ENCODE measurements at regions not wholly inside any gene's neighbourhood (a gene's known extent, or its start where the extent isn't known, plus 50 kb on each side); places are given as distances from the start of the nearest gene placed in this dataset.

DNA sequence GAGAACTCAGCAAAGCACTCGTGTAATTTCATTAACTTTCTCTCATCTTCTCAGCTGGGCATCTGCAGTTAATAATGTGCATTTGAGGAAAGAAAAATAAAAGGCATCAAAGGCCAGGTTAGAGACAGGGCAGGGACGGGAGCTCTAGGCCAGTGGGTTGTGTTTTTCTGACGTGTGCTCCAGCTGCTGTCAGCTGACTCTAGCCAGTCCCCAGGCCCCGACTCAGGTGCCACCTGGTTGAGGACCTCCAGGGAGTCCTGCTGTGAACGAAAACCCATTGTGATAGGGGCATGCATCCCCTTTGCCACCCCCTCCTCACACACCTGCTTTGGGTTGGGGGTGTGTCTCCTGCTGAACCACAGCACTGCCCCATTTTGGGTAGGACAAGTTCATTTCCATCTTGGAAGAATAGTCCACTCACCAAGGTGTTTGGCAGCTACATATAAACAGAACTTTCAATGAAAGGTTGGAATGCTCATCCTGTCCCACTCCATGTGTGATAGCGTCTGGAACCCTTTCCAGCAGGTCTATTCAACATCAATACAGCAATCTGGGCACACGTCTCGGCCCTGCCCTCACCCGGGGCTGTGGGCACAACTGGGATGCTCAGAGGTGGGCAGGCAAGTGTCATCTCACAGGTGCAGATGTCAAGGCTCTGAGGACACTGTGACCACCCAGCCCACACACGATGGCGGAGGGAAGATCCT lies 146.1 kb upstream of the FAM20C start:
- Histone ChIP-seq H3K4me3 (ENCODE audit: extremely low read depth in 1 of 4, insufficient read depth in 2 of 4, low read depth in 3 of 4, low read length in 4 of 4) (no peak overlapping the region), H4K91ac (replicated peaks; ENCODE audit: insufficient read length, low read length) (no peak overlapping the region), H3K9ac (replicated peaks in 1 of 4; ENCODE audit: extremely low read depth in 1 of 4, low read depth in 3 of 4, low read length in 3 of 4) (no peak overlapping the region), H3K79me2 (ENCODE audit: control insufficient read depth in 1 of 2, insufficient read depth in 2 of 2, low read length in 2 of 2) (no peaks in the 10 kb centered on the region), H3K56ac (replicated peaks; ENCODE audit: insufficient read length, low read depth, low read length) (no peak overlapping the region), H3K4me2 (ENCODE audit: insufficient read depth in 1 of 2, low read depth in 2 of 2, low read length in 2 of 2) (no peak overlapping the region), H4K5ac (ENCODE audit: insufficient read length, low read depth, low read length) (no peak overlapping the region), H3K36me3 (ENCODE audit: control insufficient read depth in 2 of 4, insufficient read depth in 4 of 4, low read length in 3 of 4) (no peaks in the 10 kb centered on the region), H3K27me3 (replicated peaks in 1 of 4; ENCODE audit: control insufficient read depth in 3 of 4, extremely low read depth in 1 of 4, insufficient read depth in 3 of 4, low read length in 3 of 4) (peaks cover 0 to 2% (median 0%) of the 10 kb centered on the region in 4 experiments; a peak in 1 of 7 replicates), H2AFZ (ENCODE audit: low read length) (no peak overlapping the region), H2BK15ac (ENCODE audit: low read length) (peak overlapping the region; percentile 13; the same call in 1 of the 2 replicates), H3K14ac (ENCODE audit: insufficient read length) (no peak overlapping the region), H3K23me2 (ENCODE audit: low read depth, low read length) (no peaks in the 10 kb centered on the region), H2BK5ac (ENCODE audit: low read depth, low read length) (no peak overlapping the region), H3K79me1 (ENCODE audit: low read depth, low read length) (no peaks in the 10 kb centered on the region), H3K4me1 (replicated peaks in 1 of 4; ENCODE audit: control insufficient read depth in 3 of 4, insufficient read depth in 4 of 4, low read length in 3 of 4) (no peaks in the 10 kb centered on the region), H2BK20ac (ENCODE audit: low read length) (no peak overlapping the region), H2AK5ac (ENCODE audit: low read depth, low read length) (no peak overlapping the region), H3K9me3 (ENCODE audit: insufficient read depth in 2 of 2, low read depth in 1 of 2, low read length in 1 of 2) (no peaks in the 10 kb centered on the region), H3K27ac (ENCODE audit: low read depth, low read length) (no peak overlapping the region), H4K8ac (ENCODE audit: extremely low read depth, insufficient read depth, low read length) (no peak overlapping the region), H3K23ac (ENCODE audit: insufficient read length) (no peak overlapping the region), H2BK12ac (ENCODE audit: low read depth, low read length) (no peak overlapping the region), H3K4ac (replicated peaks; ENCODE audit: insufficient read length, low read depth, low read length) (no peak overlapping the region), H4K20me1 (replicated peaks in 1 of 2; ENCODE audit: control insufficient read depth in 1 of 2, insufficient read depth in 2 of 2, low read length in 2 of 2) (no peaks in the 10 kb centered on the region), H2BK120ac (replicated peaks; ENCODE audit: low read depth, low read length) (no peak overlapping the region), H3K18ac (ENCODE audit: extremely low read depth, low read length) (no peak overlapping the region)
- 85% methylated on average over 11 of the region's 11 CpGs; no CpG with 5 or more reads in 1 of the 2 experiments for WGBS, 2 experiments (ENCODE audit: extremely low coverage in 1 of 2, insufficient coverage in 1 of 2, insufficient read length in 1 of 2, insufficient replicate concordance in 2 of 2, low coverage in 1 of 2, low lambda C conversion rate in 2 of 2, missing lambda C conversion rate in 1 of 2)
- FAIRE-seq = no peak
- CTCF ChIA-PET (ENCODE audit: partially characterized antibody) = interaction anchor here (1.0 to 3.4 kb wide), 5 partner anchors 10 to 137 kb away, joined by 3 to 26 read pairs (median 3); no protein-coding TSS in a partner anchor
- DNase-seq (ENCODE audit: low read depth in 1 of 2, low spot score in 2 of 2) = peak in 1 of 2 experiments; percentile 30
- POLR2A ChIA-PET (ENCODE audit: partially characterized antibody) = no interaction called here
- no peak for TF ChIP-seq KDM5A (IDR thresholded peaks at IDR 0.05; ENCODE audit: low read length)
- TF ChIP-seq CHD2 (IDR thresholded peaks at IDR 0.05; ENCODE audit: low read length) = no peak
- TF ChIP-seq, protein P1, sequence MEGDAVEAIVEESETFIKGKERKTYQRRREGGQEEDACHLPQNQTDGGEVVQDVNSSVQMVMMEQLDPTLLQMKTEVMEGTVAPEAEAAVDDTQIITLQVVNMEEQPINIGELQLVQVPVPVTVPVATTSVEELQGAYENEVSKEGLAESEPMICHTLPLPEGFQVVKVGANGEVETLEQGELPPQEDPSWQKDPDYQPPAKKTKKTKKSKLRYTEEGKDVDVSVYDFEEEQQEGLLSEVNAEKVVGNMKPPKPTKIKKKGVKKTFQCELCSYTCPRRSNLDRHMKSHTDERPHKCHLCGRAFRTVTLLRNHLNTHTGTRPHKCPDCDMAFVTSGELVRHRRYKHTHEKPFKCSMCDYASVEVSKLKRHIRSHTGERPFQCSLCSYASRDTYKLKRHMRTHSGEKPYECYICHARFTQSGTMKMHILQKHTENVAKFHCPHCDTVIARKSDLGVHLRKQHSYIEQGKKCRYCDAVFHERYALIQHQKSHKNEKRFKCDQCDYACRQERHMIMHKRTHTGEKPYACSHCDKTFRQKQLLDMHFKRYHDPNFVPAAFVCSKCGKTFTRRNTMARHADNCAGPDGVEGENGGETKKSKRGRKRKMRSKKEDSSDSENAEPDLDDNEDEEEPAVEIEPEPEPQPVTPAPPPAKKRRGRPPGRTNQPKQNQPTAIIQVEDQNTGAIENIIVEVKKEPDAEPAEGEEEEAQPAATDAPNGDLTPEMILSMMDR (IDR thresholded peaks at IDR 0.05; ENCODE audit: control extremely low read depth in 1 of 3, insufficient read depth in 1 of 3, low read depth in 1 of 3, low read length in 3 of 3) = no peak
- TF ChIP-seq EP300 (IDR thresholded peaks at IDR 0.05; ENCODE audit: borderline replicate concordance in 1 of 2, low read depth in 2 of 2, low read length in 2 of 2) = no peak
- TF ChIP-seq MAFK (IDR thresholded peaks at IDR 0.05; ENCODE audit: low read depth, low read length) = no peak
- TF ChIP-seq, protein P2, sequence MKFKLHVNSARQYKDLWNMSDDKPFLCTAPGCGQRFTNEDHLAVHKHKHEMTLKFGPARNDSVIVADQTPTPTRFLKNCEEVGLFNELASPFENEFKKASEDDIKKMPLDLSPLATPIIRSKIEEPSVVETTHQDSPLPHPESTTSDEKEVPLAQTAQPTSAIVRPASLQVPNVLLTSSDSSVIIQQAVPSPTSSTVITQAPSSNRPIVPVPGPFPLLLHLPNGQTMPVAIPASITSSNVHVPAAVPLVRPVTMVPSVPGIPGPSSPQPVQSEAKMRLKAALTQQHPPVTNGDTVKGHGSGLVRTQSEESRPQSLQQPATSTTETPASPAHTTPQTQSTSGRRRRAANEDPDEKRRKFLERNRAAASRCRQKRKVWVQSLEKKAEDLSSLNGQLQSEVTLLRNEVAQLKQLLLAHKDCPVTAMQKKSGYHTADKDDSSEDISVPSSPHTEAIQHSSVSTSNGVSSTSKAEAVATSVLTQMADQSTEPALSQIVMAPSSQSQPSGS (IDR thresholded peaks at IDR 0.05; ENCODE audit: low read length) = no peak
- no peak for TF ChIP-seq SIRT6 (IDR thresholded peaks at IDR 0.05; ENCODE audit: low read length)
- no peak for TF ChIP-seq JUN (IDR thresholded peaks at IDR 0.05; ENCODE audit: low read depth, low read length)

All from H1 (cell line).